Natural killer cell (primary cell): ENCODE measurements at regions not wholly inside any gene's neighbourhood (a gene's known extent, or its start where the extent isn't known, plus 50 kb on each side); places are given as distances from the start of the nearest gene placed in this dataset.

ENCODE experiments used
- ATAC-seq, 3 donors: fragments of 150-1000 bp in 2 of 3; fragments of 200-7000 bp in 1 of 3; cut with Tn5 transposase; 1 replicate in 1 of 3; 2 replicates in 2 of 3; pipeline ENCODE4 v1.10.0; 2021; ENCODE audit warnings: mild to moderate bottlenecking in 2 of 3, moderate library complexity in 2 of 3
- DNase-seq, 2 donors: peaks; one replicate each; pipeline versions ENCODE4 v3.0.0 to v3.0.0-alpha.2; 2013 to 2021; ENCODE audit warnings: mixed read lengths in 1 of 2
- H3K27ac ChIP-seq: one replicate; pipeline ENCODE4 v1.5.1; 2013; ENCODE audit warnings: mild to moderate bottlenecking, low read length
- H3K27me3 ChIP-seq: one replicate; pipeline ENCODE4 v1.6.1; 2013; ENCODE audit warnings: low read length; ENCODE audit not compliant: control insufficient read depth, insufficient read depth
- H3K36me3 ChIP-seq: one replicate; pipeline ENCODE4 v1.6.1; 2013; ENCODE audit warnings: low read length; ENCODE audit not compliant: control insufficient read depth, insufficient read depth
- H3K4me1 ChIP-seq: one replicate; pipeline ENCODE4 v1.6.1; 2013; ENCODE audit warnings: low read length; ENCODE audit not compliant: control insufficient read depth, insufficient read depth
- H3K4me3 ChIP-seq: one replicate; pipeline ENCODE4 v1.5.1; 2013; ENCODE audit warnings: low read length
- H3K9me3 ChIP-seq: one replicate; pipeline ENCODE4 v1.6.1; 2013; ENCODE audit warnings: low read length; ENCODE audit not compliant: control insufficient read depth, insufficient read depth
- H3K27ac Mint-ChIP-seq, 2 donors: one replicate each; pipeline ENCODE4 v1.8.0; 2022; ENCODE audit warnings: mild to moderate bottlenecking in 2 of 2, mixed read lengths in 2 of 2, moderate library complexity in 1 of 2
- H3K27me3 Mint-ChIP-seq, 2 donors: one replicate each; pipeline ENCODE4 v1.8.0; 2022; ENCODE audit warnings: low read depth in 2 of 2, mixed read lengths in 2 of 2
- H3K36me3 Mint-ChIP-seq: one replicate; pipeline ENCODE4 v1.8.0; 2022; ENCODE audit warnings: mixed read lengths
- H3K4me1 Mint-ChIP-seq, 2 donors: one replicate each; pipeline ENCODE4 v1.8.0; 2022; ENCODE audit warnings: mixed read lengths in 2 of 2
- H3K4me3 Mint-ChIP-seq: one replicate; pipeline ENCODE4 v1.8.0; 2022; ENCODE audit warnings: mild to moderate bottlenecking, moderate library complexity, mixed read lengths
- H3K9me3 Mint-ChIP-seq, 2 donors: one replicate each; pipeline ENCODE4 v1.8.0; 2022; ENCODE audit warnings: mixed read lengths in 2 of 2
- CTCF ChIP-seq: fragments of 200-600 bp; IDR thresholded peaks from one replicate; pipeline ENCODE4 v1.8.0; 2022; ENCODE audit warnings: antibody characterized with exemption
- WGBS: methylation state at CpG from one replicate; pipeline ENCODE4 v1.1.7; 2013; ENCODE audit warnings: missing lambda C conversion rate; ENCODE audit not compliant: insufficient coverage; 5-methylcytosine and 5-hydroxymethylcytosine counted together
- intact Hi-C: fragments of 100-400 bp; cut with micrococcal nuclease; formaldehyde crosslinking; loops from one replicate; pipeline ENCODE4 v1.14.2; 2022

GRCh38 chr1:43073490-43074230, 98.4 kb downstream of the EBNA1BP2 start:
- no peaks in the 10 kb centered on the region for H3K27me3 Mint-ChIP-seq
- no peaks in the 10 kb centered on the region for H3K9me3 Mint-ChIP-seq
- H3K27ac ChIP-seq, result no peak overlapping the region

GRCh38 chr1:43072314-43072713, 99.8 kb downstream of the EBNA1BP2 start:
- H3K9me3 Mint-ChIP-seq, result no peaks in the 10 kb centered on the region
- DNase-seq, result no peak
- no peaks in the 10 kb centered on the region for H3K27me3 Mint-ChIP-seq

More at GRCh38 chr1:43073490-43074230, 98.4 kb downstream of the EBNA1BP2 start:
- intact Hi-C loops, result loop anchor here (1.0 to 2.0 kb wide), 2 partner anchors 160 to 295 kb away; no protein-coding TSS in a partner anchor
- H3K9me3 ChIP-seq, result no peaks in the 10 kb centered on the region
- no peak overlapping the region for H3K27ac Mint-ChIP-seq
- no peaks in the 10 kb centered on the region for H3K36me3 Mint-ChIP-seq
- DNase-seq, result peak; percentile 66 to 89
- ATAC-seq, result peak; percentile 80 to 98 (median 95)
- TF ChIP-seq CTCF, result peak; percentile 84
- peaks cover 5 to 18% of the 10 kb centered on the region in 2 donors for H3K4me1 Mint-ChIP-seq
- WGBS, result 35% methylated on average over 8 of the region's 8 CpGs
- no peak overlapping the region for H3K4me3 Mint-ChIP-seq
- H3K4me1 ChIP-seq, result peaks cover 9% of the 10 kb centered on the region
- H3K36me3 ChIP-seq, result no peaks in the 10 kb centered on the region
- H3K4me3 ChIP-seq, result no peak overlapping the region
- H3K27me3 ChIP-seq, result no peaks in the 10 kb centered on the region

GRCh38 chr1:43071241-43071640, 100.8 kb downstream of the EBNA1BP2 start:
- 90% methylated on average over 2 of the region's 2 CpGs for WGBS

More at GRCh38 chr1:43072314-43072713, 99.8 kb downstream of the EBNA1BP2 start:
- WGBS, result 84% methylated on average over 4 of the region's 4 CpGs
- Histone ChIP-seq H3K27ac (no peak overlapping the region), H3K4me3 (no peak overlapping the region), H3K36me3 (no peaks in the 10 kb centered on the region), H3K27me3 (no peaks in the 10 kb centered on the region), H3K4me1 (peaks cover 19% of the 10 kb centered on the region), H3K9me3 (no peaks in the 10 kb centered on the region)
- H3K4me3 Mint-ChIP-seq, result no peak overlapping the region
- ATAC-seq, result no peak
- TF ChIP-seq CTCF, result no peak
- H3K4me1 Mint-ChIP-seq, result peaks cover 10 to 29% of the 10 kb centered on the region in 2 donors
- intact Hi-C loops, result loop anchor here (2.0 kb wide), 1 partner anchor 294 kb away; no protein-coding TSS in a partner anchor
- H3K36me3 Mint-ChIP-seq, result no peaks in the 10 kb centered on the region
- H3K27ac Mint-ChIP-seq, result no peak overlapping the region

More at GRCh38 chr1:43071241-43071640, 100.8 kb downstream of the EBNA1BP2 start:
- DNase-seq (no peak), ATAC-seq (no peak)
- no peaks in the 10 kb centered on the region for H3K27me3 ChIP-seq
- H3K4me3 ChIP-seq, result no peak overlapping the region
- no peaks in the 10 kb centered on the region for H3K9me3 ChIP-seq
- Mint-ChIP-seq H3K27me3 (no peaks in the 10 kb centered on the region), H3K36me3 (no peaks in the 10 kb centered on the region), H3K4me1 (peaks cover 10 to 34% of the 10 kb centered on the region in 2 donors), H3K27ac (peak overlapping the region in 1 of 2 donors; percentile 25), H3K9me3 (no peaks in the 10 kb centered on the region), H3K4me3 (no peak overlapping the region)
- no peaks in the 10 kb centered on the region for H3K36me3 ChIP-seq
- H3K4me1 ChIP-seq, result peaks cover 19% of the 10 kb centered on the region
- H3K27ac ChIP-seq, result no peak overlapping the region
- intact Hi-C loops, result no loop called here
- TF ChIP-seq CTCF, result no peak
